ENCODE measurements at regions not wholly inside any gene's neighbourhood (a gene's known extent, or its start where the extent isn't known, plus 50 kb on each side); places are given as distances from the start of the nearest gene placed in this dataset.

DNA sequence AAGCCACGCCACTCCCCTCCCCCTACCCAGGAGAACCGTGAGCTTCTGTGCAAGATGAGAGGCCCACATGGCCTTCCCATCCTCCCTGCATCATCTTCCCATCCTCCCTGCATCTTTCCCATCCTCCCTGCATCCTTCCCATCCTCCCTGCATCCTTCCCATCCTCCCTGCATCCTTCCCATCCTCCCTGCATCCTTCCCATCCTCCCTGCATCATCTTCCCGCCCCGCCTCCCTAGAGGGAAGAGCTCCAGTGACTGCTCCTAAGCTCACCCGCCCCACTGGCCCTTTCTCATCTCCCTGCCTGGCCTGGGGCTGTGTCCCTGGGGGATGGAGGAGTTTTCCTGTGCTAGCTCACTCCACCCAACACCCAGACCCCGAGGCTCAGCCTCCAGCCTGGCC lies 93.3 kb upstream of the ASAP2 start:
- DNase-seq (ENCODE audit: low read depth, low spot score) = no peak
- no peak for FAIRE-seq
- Histone ChIP-seq H3K9me1 (replicated peaks; ENCODE audit: control insufficient read depth, extremely low read depth, insufficient read depth, low read length) (no peaks in the 10 kb centered on the region), H3K4me2 (ENCODE audit: insufficient read depth, low read length) (no peak overlapping the region), H3K4me3 (replicated peaks in 1 of 3; ENCODE audit: insufficient read depth in 1 of 3, low read depth in 1 of 3, low read length in 3 of 3) (no peak overlapping the region), H3K9me3 (replicated peaks; ENCODE audit: control insufficient read depth, insufficient read depth, low read length) (no peaks in the 10 kb centered on the region), H3K9ac (replicated peaks; ENCODE audit: extremely low read depth, insufficient read depth, low read length) (no peak overlapping the region), H2AFZ (ENCODE audit: low read depth, low read length) (no peak overlapping the region), H3K79me2 (ENCODE audit: control insufficient read depth, insufficient read depth, low read length) (no peaks in the 10 kb centered on the region), H4K20me1 (replicated peaks; ENCODE audit: control insufficient read depth, extremely low read depth, insufficient read depth, low read length) (no peaks in the 10 kb centered on the region), H3K36me3 (ENCODE audit: control insufficient read depth in 2 of 2, extremely low read depth in 1 of 2, insufficient read depth in 2 of 2, low read length in 2 of 2) (no peaks in the 10 kb centered on the region), H3K27me3 (ENCODE audit: control insufficient read depth in 2 of 2, insufficient read depth in 2 of 2, low read length in 2 of 2) (no peaks in the 10 kb centered on the region), H3K27ac (ENCODE audit: insufficient read depth, low read depth, low read length) (no peak overlapping the region), H3K4me1 (ENCODE audit: control insufficient read depth, extremely low read depth, insufficient read depth, low read length) (no peaks in the 10 kb centered on the region)
- dilution Hi-C loops (cut with MboI; ENCODE audit: extremely low pct_ligation_motif_present, low sequenced_read_pairs) (no loop called here), intact Hi-C loops (cut with micrococcal nuclease) (no loop called here)
- TF ChIP-seq MYC (IDR thresholded peaks at IDR 0.05; ENCODE audit: low read depth, low read length) (no peak), FOS (IDR thresholded peaks at IDR 0.05; ENCODE audit: borderline replicate concordance, insufficient read depth, low read length) (no peak), POLR2AphosphoS5 (IDR thresholded peaks at IDR 0.05; ENCODE audit: insufficient read depth, low read depth, low read length) (no peak), JUN (IDR thresholded peaks at IDR 0.05; ENCODE audit: borderline replicate concordance, insufficient read depth, insufficient read length, low read depth) (no peak), EZH2 (IDR thresholded peaks at IDR 0.05; ENCODE audit: borderline replicate concordance, low read depth, low read length, severe bottlenecking) (no peak), POLR2A (IDR thresholded peaks at IDR 0.05; ENCODE audit: low read depth, low read length) (no peak), GATA2 (IDR thresholded peaks at IDR 0.05; ENCODE audit: insufficient read depth, insufficient read length, low read depth, low read length) (no peak), CTCF (IDR thresholded peaks at IDR 0.05; ENCODE audit: extremely low read depth in 1 of 2, insufficient read depth in 1 of 2, low read depth in 1 of 2, low read length in 2 of 2) (no peak)
- TF ChIP-seq, protein P1, sequence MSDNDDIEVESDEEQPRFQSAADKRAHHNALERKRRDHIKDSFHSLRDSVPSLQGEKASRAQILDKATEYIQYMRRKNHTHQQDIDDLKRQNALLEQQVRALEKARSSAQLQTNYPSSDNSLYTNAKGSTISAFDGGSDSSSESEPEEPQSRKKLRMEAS (IDR thresholded peaks at IDR 0.05; ENCODE audit: insufficient read depth, insufficient read length) = no peak
- CTCF ChIA-PET = interaction anchor here (1.0 to 2.1 kb wide), 3 partner anchors 26 to 240 kb away, joined by 3 to 11 read pairs (median 3); no protein-coding TSS in a partner anchor
- POLR2A ChIA-PET = no interaction called here
- BruUV-seq (replicated peaks) = no TSS peak
